ENCODE measurements at regions not wholly inside any gene's neighbourhood (a gene's known extent, or its start where the extent isn't known, plus 50 kb on each side); places are given as distances from the start of the nearest gene placed in this dataset.
"Not testable (repeated sequence)": the region's sequence is repeated elsewhere in the genome, so short reads cannot be mapped to it uniquely, and the experiment has no call there.

GRCh38 chr6:159529934-159530333 lies 163.1 kb downstream of the SOD2 start:
- no peak for DNase-seq (ENCODE audit: low spot score)
- TF ChIP-seq CTCF (IDR thresholded peaks at IDR 0.05) = no peak
- ATAC-seq (ENCODE audit: low FRiP score) = no peak

DNA sequence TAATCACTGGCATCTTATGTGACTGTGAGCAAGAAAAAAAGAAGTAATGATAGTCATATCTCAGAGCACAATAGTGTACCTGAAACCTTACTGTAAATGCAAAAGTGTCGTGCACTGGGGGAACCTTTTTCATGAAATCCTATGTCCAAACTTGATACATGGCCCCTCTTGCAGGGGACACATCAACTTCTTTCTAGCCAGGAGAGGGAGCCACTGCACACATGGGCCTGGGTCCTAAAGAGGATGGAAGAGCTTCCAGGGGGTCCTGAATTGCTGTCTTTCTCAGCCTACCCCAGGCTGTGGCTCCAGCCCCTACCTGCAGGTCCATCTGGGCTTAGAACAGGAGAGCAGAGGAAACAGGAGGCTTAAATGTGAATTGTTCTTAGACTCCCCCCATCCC lies 165.7 kb downstream of the SOD2 start:
- ATAC-seq (ENCODE audit: low FRiP score) = no peak
- TF ChIP-seq CTCF (IDR thresholded peaks at IDR 0.05) = no peak
- DNase-seq (ENCODE audit: low spot score) = no peak

DNA sequence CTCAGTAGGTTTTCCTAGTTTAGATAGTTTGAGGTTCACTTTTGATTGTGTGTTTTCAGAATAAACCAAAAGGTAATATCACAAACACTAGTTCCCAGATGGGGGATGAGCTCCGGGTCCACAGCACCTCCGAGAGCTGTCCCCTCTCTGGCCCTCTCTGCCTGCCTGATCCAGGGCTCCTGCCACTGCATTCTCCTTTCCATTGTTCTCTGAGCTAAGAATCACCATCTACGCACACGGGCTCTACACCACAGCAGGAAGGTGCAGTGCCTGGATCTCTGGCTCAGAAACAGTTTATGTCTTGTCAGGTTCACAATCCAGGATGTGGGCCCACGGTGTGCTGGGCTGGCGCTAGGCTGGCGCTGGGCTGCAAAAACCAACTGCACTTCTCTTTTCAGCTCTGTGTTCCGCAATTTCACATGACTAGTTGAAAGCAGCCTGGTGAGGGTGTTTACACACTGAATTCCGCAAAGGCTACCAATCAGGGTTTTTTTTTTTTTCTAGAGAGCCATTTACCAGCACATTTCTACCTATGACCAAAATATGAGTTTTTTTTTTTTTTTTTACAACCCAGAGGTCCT lies 167.5 kb downstream of the SOD2 start:
- no peak for TF ChIP-seq CTCF (IDR thresholded peaks at IDR 0.05)
- DNase-seq (ENCODE audit: low spot score) (no peak), ATAC-seq (ENCODE audit: low FRiP score) (no peak)

- no peak for TF ChIP-seq CTCF (IDR thresholded peaks at IDR 0.05)
- ATAC-seq (ENCODE audit: low FRiP score) (no peak), DNase-seq (ENCODE audit: low spot score) (no peak)
Observed at GRCh38 chr6:159522877-159523547, 170.0 kb downstream of the SOD2 start.

DNA sequence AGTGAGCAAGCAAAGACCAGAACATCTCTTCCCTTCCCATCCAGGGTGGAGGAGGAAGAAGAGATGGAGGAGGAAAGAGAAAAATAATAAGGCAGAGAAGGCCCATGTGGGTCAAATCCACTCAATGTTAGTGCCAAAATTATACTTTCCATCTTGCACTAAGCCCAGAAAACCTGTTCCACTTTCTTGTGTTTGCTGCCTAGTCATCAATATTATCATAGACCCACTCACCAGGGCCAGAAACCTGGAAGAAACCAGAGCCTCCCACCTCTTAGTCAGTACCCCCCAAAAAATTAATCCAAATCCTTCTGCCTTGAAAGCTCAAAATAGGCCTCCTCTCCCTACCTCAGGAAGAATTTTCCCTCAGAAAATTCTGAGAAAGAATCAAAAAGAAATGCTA lies 171.1 kb downstream of the SOD2 start:
- no peak for ATAC-seq (ENCODE audit: low FRiP score)
- DNase-seq (ENCODE audit: low spot score) = no peak
- no peak for TF ChIP-seq CTCF (IDR thresholded peaks at IDR 0.05)

DNA sequence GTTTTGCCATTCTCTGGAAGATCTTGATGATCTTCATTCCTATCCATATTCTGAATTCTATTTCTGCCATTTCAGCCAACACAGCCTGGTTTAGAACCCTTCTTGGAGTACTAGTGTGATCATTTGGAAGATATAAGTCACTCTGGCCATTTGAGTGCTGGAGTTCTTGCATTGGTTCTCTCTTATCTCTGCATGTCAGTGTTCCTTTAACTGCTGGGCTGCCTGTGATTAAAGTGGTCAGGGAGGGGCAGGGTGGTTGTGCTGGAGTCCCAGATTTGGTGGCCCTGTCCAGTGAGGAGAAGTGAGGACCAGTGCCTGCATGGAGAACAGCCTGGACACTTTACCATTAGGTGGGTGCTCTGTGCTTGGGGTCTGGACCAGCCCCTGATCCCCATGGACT lies 173.0 kb downstream of the SOD2 start:
- TF ChIP-seq CTCF (IDR thresholded peaks at IDR 0.05) = no peak
- ATAC-seq (ENCODE audit: low FRiP score) (no peak), DNase-seq (ENCODE audit: low spot score) (no peak)

- DNase-seq (ENCODE audit: low spot score); ATAC-seq (ENCODE audit: low FRiP score): not testable (repeated sequence)
Observed at GRCh38 chr6:159515811-159516210, 177.2 kb downstream of the SOD2 start.
